HepG2 (cell line): ENCODE measurements at regions not wholly inside any gene's neighbourhood (a gene's known extent, or its start where the extent isn't known, plus 50 kb on each side); places are given as distances from the start of the nearest gene placed in this dataset.

ENCODE experiments used
- ATAC-seq: fragments of 200-7000 bp; cut with Tn5 transposase; 3 replicates; pipeline ENCODE4 v1.9.1; 2020; ENCODE audit warnings: mild to moderate bottlenecking, moderate library complexity
- BruUV-seq: library from RNA; stranded (reverse); fragments of 400-500 nt; replicated peaks from 2 replicates; lab custom pipeline; 2021; lab: Mats Ljungman, UMichigan
- CTCF ChIA-PET: fragments of 300-600 bp; formaldehyde crosslinking; extraction: SDS; loops from one replicate; lab custom pipeline; 2021; ENCODE audit warnings: low total read pairs, inconsistent platforms, low intra/inter-chr PET ratio; lab: Yijun Ruan, JAX
- POLR2A ChIA-PET: fragments of 350-600 bp; sonication (Branson Sonifier 250); formaldehyde crosslinking; loops from one replicate; lab custom pipeline; 2020; ENCODE audit warnings: antibody characterized with exemption, inconsistent platforms; lab: Yijun Ruan, JAX
- DNase-seq: peaks from one replicate; pipeline ENCODE4 v3.0.0-alpha.2; 2015; ENCODE audit warnings: low spot score
- FAIRE-seq: peaks from 3 replicates; lab custom pipeline; 2011; peaks lifted over from hg19 to GRCh38; lab: Jason Lieb, UNC
- H2AFZ ChIP-seq: one replicate; pipeline ENCODE4 v1.6.1; 2011; ENCODE audit warnings: low read length, inconsistent platforms
- H3K27ac ChIP-seq: fragments of 300-600 bp; 3 replicates; pipeline ENCODE4 v1.8.0; 2011; ENCODE audit warnings: mixed run types, mild to moderate bottlenecking, mixed read lengths, low read length, inconsistent platforms; ENCODE audit not compliant: insufficient read depth; ENCODE audit errors: extremely low read length
- H3K27me3 ChIP-seq, 2 experiments: fragments of 200-600 bp in 1 of 2; 2 replicates in 1 of 2; 3 replicates in 1 of 2; pipeline versions ENCODE4 v1.6.0 to v1.8.0; 2011; ENCODE audit warnings: low read length in 2 of 2, mild to moderate bottlenecking in 2 of 2, moderate library complexity in 2 of 2, inconsistent platforms in 1 of 2; ENCODE audit not compliant: insufficient read depth in 2 of 2, control insufficient read depth in 1 of 2
- H3K36me3 ChIP-seq, 2 experiments: fragments of 200-600 bp in 1 of 2; replicated peaks in 1 of 2; 2 replicates in 1 of 2; 3 replicates in 1 of 2; pipeline versions ENCODE4 v1.5.1 to v1.8.0; 2011; ENCODE audit warnings: low read length in 2 of 2, inconsistent platforms in 1 of 2; ENCODE audit not compliant: insufficient read depth in 2 of 2, control insufficient read depth in 1 of 2
- H3K4me1 ChIP-seq: 2 replicates; pipeline ENCODE4 v1.5.1; 2012; ENCODE audit warnings: low read length, inconsistent platforms; ENCODE audit not compliant: insufficient read depth
- H3K4me2 ChIP-seq: 2 replicates; pipeline ENCODE4 v1.6.0; 2011; ENCODE audit warnings: low read depth, low read length, inconsistent platforms
- H3K4me3 ChIP-seq, 3 experiments: fragments of 200-600 bp in 1 of 3; sonication (generic), shearing (Covaris generic) in 1 of 3; replicated peaks in 1 of 3; 2 replicates each; pipeline ENCODE4 v1.5.1; 2011 to 2016; ENCODE audit warnings: low read length in 3 of 3, inconsistent platforms in 2 of 3, low read depth in 2 of 3, mild to moderate bottlenecking in 2 of 3, control low read depth in 1 of 3, mixed read lengths in 1 of 3; ENCODE audit not compliant: insufficient read depth in 1 of 3
- H3K79me2 ChIP-seq: one replicate; pipeline ENCODE4 v1.6.1; 2011; ENCODE audit warnings: low read length, inconsistent platforms; ENCODE audit not compliant: insufficient read depth
- H3K9ac ChIP-seq: 2 replicates; pipeline ENCODE4 v1.6.0; 2011; ENCODE audit warnings: mild to moderate bottlenecking, low read depth, low read length, inconsistent platforms; ENCODE audit not compliant: insufficient read depth
- H3K9me3 ChIP-seq: 2 replicates; pipeline ENCODE4 v1.5.1; 2012; ENCODE audit warnings: mild to moderate bottlenecking, low read length
- H4K20me1 ChIP-seq: 2 replicates; pipeline ENCODE4 v1.6.0; 2011; ENCODE audit warnings: inconsistent platforms, mild to moderate bottlenecking, low read length, moderate library complexity; ENCODE audit not compliant: insufficient read depth
- FIP1L1 ChIP-seq: fragments of 200-400 bp; formaldehyde crosslinking; IDR thresholded peaks from 2 replicates; pipeline ENCODE4 v1.6.1; 2018; ENCODE audit warnings: low read depth, mild to moderate bottlenecking, low read length, moderate library complexity, borderline replicate concordance; ENCODE audit not compliant: insufficient read depth
- FLYWCH1 ChIP-seq: sonication (generic); formaldehyde crosslinking; IDR thresholded peaks from 2 replicates; pipeline ENCODE4 v1.8.1; 2023; ENCODE audit warnings: mild to moderate bottlenecking, missing genetic modification reagents
- HDAC1 ChIP-seq: sonication (generic); formaldehyde crosslinking; IDR thresholded peaks from 2 replicates; pipeline ENCODE4 v1.5.1; 2020; ENCODE audit warnings: mild to moderate bottlenecking, missing genetic modification reagents
- HOXA9 ChIP-seq: sonication (generic); formaldehyde crosslinking; IDR thresholded peaks from 2 replicates; pipeline ENCODE4 v1.8.1; 2022; ENCODE audit warnings: missing genetic modification reagents, mild to moderate bottlenecking, moderate library complexity, borderline replicate concordance
- MED13 ChIP-seq: sonication (generic); formaldehyde crosslinking; IDR thresholded peaks from 2 replicates; pipeline ENCODE4 v1.5.0; 2020; ENCODE audit warnings: missing genetic modification reagents
- RAD51 ChIP-seq: fragments of 450-650 bp; IDR thresholded peaks from 2 replicates; pipeline ENCODE4 v1.6.1; 2016; ENCODE audit warnings: borderline replicate concordance
- THAP7 ChIP-seq: sonication (generic); formaldehyde crosslinking; IDR thresholded peaks from 2 replicates; pipeline ENCODE4 v1.8.1; 2023; ENCODE audit warnings: mild to moderate bottlenecking, missing genetic modification reagents
- TOPORS ChIP-seq: sonication (generic); formaldehyde crosslinking; IDR thresholded peaks from 2 replicates; pipeline ENCODE4 v1.8.0; 2023; ENCODE audit warnings: mild to moderate bottlenecking, missing genetic modification reagents
- ZBED4 ChIP-seq: sonication (generic); formaldehyde crosslinking; IDR thresholded peaks from 2 replicates; pipeline ENCODE4 v1.4.0; 2020; ENCODE audit warnings: missing genetic modification reagents, borderline replicate concordance
- ZNF225 ChIP-seq: sonication (generic); formaldehyde crosslinking; IDR thresholded peaks from 2 replicates; pipeline ENCODE4 v1.4.0; 2020; ENCODE audit warnings: mild to moderate bottlenecking, missing genetic modification reagents
- ZNF556 ChIP-seq: sonication (generic); formaldehyde crosslinking; IDR thresholded peaks from 2 replicates; pipeline ENCODE4 v1.4.0; 2020; ENCODE audit warnings: mild to moderate bottlenecking, missing genetic modification reagents, borderline replicate concordance
- ZNF775 ChIP-seq: sonication (generic); formaldehyde crosslinking; IDR thresholded peaks from 2 replicates; pipeline ENCODE4 v1.4.0; 2020; ENCODE audit warnings: missing genetic modification reagents, mild to moderate bottlenecking, moderate library complexity, borderline replicate concordance
- WGBS: methylation state at CpG from one replicate; pipeline ENCODE4 v1.1.6; 2017; ENCODE audit warnings: low lambda C conversion rate; 5-methylcytosine and 5-hydroxymethylcytosine counted together
- in situ Hi-C: cut with HindIII; loops from 2 replicates; pipeline ENCODE4 v1.10.0; 2017; ENCODE audit warnings: low pct_unique_long_range_greater_than_20kb; ENCODE audit not compliant: extremely low pct_ligation_motif_present
- intact Hi-C: fragments of 100-400 bp; cut with micrococcal nuclease; formaldehyde crosslinking; loops from one replicate; pipeline ENCODE4 v1.10.0; 2022; ENCODE audit not compliant: unreplicated experiment
- TF ChIP-seq, protein P1 (sequence below): IDR thresholded peaks from 2 replicates; pipeline ENCODE4 v1.6.1; 2012; ENCODE audit warnings: low read length, improper control_type of control experiment
- TF ChIP-seq, protein P2 (sequence below): sonication (generic); formaldehyde crosslinking; IDR thresholded peaks from 2 replicates; pipeline ENCODE4 v1.4.0; 2020; ENCODE audit warnings: missing genetic modification reagents, borderline replicate concordance

GRCh38 chr5:61619777-61620518 is 287.9 kb downstream of the ZSWIM6 start:
- no peak overlapping the region for H3K4me2 ChIP-seq
- H3K79me2 ChIP-seq = no peaks in the 10 kb centered on the region
- H2AFZ ChIP-seq = no peak overlapping the region
- no peaks in the 10 kb centered on the region for H4K20me1 ChIP-seq
- H3K27me3 ChIP-seq = peaks cover 0 to 14% of the 10 kb centered on the region in 2 experiments; a peak in 3 of 5 replicates
- DNase-seq (no peak), FAIRE-seq (no peak), ATAC-seq (no peak)
- 42% methylated on average over 3 of the region's 8 CpGs for WGBS
- H3K36me3 ChIP-seq = no peaks in the 10 kb centered on the region
- CTCF ChIA-PET = no interaction called here
- H3K9ac ChIP-seq = no peak overlapping the region
- POLR2A ChIA-PET = no interaction called here
- intact Hi-C loops (no loop called here), in situ Hi-C loops (no loop called here)
- H3K4me3 ChIP-seq = no peak overlapping the region
- no peaks in the 10 kb centered on the region for H3K9me3 ChIP-seq
- no TSS peak for BruUV-seq
- no peak overlapping the region for H3K27ac ChIP-seq
- H3K4me1 ChIP-seq = no peaks in the 10 kb centered on the region
- TF ChIP-seq FLYWCH1 (CRISPR knock-in tag) (no peak), RAD51 (no peak), ZBED4 (CRISPR knock-in tag) (no peak), MED13 (CRISPR knock-in tag) (no peak), HDAC1 (CRISPR knock-in tag) (no peak), FIP1L1 (no peak), TOPORS (CRISPR knock-in tag) (no peak), ZNF556 (CRISPR knock-in tag) (no peak), THAP7 (CRISPR knock-in tag) (no peak), ZNF775 (CRISPR knock-in tag) (no peak), ZNF225 (CRISPR knock-in tag) (no peak), HOXA9 (CRISPR knock-in tag) (no peak)
- TF ChIP-seq, protein P1, sequence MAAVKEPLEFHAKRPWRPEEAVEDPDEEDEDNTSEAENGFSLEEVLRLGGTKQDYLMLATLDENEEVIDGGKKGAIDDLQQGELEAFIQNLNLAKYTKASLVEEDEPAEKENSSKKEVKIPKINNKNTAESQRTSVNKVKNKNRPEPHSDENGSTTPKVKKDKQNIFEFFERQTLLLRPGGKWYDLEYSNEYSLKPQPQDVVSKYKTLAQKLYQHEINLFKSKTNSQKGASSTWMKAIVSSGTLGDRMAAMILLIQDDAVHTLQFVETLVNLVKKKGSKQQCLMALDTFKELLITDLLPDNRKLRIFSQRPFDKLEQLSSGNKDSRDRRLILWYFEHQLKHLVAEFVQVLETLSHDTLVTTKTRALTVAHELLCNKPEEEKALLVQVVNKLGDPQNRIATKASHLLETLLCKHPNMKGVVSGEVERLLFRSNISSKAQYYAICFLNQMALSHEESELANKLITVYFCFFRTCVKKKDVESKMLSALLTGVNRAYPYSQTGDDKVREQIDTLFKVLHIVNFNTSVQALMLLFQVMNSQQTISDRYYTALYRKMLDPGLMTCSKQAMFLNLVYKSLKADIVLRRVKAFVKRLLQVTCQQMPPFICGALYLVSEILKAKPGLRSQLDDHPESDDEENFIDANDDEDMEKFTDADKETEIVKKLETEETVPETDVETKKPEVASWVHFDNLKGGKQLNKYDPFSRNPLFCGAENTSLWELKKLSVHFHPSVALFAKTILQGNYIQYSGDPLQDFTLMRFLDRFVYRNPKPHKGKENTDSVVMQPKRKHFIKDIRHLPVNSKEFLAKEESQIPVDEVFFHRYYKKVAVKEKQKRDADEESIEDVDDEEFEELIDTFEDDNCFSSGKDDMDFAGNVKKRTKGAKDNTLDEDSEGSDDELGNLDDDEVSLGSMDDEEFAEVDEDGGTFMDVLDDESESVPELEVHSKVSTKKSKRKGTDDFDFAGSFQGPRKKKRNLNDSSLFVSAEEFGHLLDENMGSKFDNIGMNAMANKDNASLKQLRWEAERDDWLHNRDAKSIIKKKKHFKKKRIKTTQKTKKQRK = no peak
- TF ChIP-seq, protein P2, sequence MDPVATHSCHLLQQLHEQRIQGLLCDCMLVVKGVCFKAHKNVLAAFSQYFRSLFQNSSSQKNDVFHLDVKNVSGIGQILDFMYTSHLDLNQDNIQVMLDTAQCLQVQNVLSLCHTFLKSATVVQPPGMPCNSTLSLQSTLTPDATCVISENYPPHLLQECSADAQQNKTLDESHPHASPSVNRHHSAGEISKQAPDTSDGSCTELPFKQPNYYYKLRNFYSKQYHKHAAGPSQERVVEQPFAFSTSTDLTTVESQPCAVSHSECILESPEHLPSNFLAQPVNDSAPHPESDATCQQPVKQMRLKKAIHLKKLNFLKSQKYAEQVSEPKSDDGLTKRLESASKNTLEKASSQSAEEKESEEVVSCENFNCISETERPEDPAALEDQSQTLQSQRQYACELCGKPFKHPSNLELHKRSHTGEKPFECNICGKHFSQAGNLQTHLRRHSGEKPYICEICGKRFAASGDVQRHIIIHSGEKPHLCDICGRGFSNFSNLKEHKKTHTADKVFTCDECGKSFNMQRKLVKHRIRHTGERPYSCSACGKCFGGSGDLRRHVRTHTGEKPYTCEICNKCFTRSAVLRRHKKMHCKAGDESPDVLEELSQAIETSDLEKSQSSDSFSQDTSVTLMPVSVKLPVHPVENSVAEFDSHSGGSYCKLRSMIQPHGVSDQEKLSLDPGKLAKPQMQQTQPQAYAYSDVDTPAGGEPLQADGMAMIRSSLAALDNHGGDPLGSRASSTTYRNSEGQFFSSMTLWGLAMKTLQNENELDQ = no peak
